Type B pancreatic cell (in vitro differentiated cells): ENCODE measurements at regions not wholly inside any gene's neighbourhood (a gene's known extent, or its start where the extent isn't known, plus 50 kb on each side); places are given as distances from the start of the nearest gene placed in this dataset.

ENCODE experiments used
- DNase-seq: peaks from one replicate; pipeline ENCODE4 v3.0.0; 2021; ENCODE audit warnings: mixed read lengths; ENCODE audit not compliant: unreplicated experiment; ENCODE audit errors: extremely low spot score
- H3K27ac Mint-ChIP-seq: 2 replicates; pipeline ENCODE4 v1.8.0; 2021; ENCODE audit warnings: mild to moderate bottlenecking, mixed read lengths
- H3K27me3 Mint-ChIP-seq: 2 replicates; pipeline ENCODE4 v1.8.0; 2021; ENCODE audit warnings: mixed read lengths
- H3K36me3 Mint-ChIP-seq: 2 replicates; pipeline ENCODE4 v1.8.0; 2021; ENCODE audit warnings: mixed read lengths
- H3K4me1 Mint-ChIP-seq: one replicate; pipeline ENCODE4 v1.8.0; 2021; ENCODE audit warnings: mixed read lengths; ENCODE audit not compliant: unreplicated experiment
- H3K4me3 Mint-ChIP-seq: 2 replicates; pipeline ENCODE4 v1.8.0; 2021; ENCODE audit warnings: mild to moderate bottlenecking, mixed read lengths
- H3K9me3 Mint-ChIP-seq: 2 replicates; pipeline ENCODE4 v1.8.0; 2021; ENCODE audit warnings: mixed read lengths
- TF ChIP-seq, protein P1 (sequence below): fragments of 200-600 bp; sonication (generic); conservative IDR thresholded peaks from 2 replicates; pipeline ENCODE4 v1.5.0; 2021; ENCODE audit warnings: antibody characterized with exemption, mild to moderate bottlenecking

DNA sequence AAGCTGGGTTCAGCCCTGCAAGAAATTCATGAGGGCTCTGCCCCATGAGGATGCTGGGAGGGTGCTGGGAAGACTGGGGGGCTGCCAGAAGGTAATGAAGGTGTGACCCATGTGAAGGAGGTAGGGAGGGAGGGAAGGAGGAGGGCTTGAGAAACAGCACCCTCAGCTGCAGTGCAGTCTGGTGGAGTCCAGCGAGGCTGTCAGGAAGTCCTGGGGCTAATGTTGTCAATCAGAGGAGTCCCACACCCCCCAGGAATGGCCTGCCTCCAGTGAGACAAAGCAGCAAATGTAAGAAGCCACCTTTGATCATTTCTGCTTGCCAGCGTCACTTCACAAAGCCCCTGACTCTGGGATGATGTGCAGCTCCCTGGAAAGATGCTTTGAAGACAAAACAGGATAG is 248.4 kb downstream of the SH3BP4 start:
- no peak overlapping the region for H3K27ac Mint-ChIP-seq
- no peaks in the 10 kb centered on the region for H3K9me3 Mint-ChIP-seq
- H3K4me3 Mint-ChIP-seq, result no peak overlapping the region
- TF ChIP-seq, protein P1, sequence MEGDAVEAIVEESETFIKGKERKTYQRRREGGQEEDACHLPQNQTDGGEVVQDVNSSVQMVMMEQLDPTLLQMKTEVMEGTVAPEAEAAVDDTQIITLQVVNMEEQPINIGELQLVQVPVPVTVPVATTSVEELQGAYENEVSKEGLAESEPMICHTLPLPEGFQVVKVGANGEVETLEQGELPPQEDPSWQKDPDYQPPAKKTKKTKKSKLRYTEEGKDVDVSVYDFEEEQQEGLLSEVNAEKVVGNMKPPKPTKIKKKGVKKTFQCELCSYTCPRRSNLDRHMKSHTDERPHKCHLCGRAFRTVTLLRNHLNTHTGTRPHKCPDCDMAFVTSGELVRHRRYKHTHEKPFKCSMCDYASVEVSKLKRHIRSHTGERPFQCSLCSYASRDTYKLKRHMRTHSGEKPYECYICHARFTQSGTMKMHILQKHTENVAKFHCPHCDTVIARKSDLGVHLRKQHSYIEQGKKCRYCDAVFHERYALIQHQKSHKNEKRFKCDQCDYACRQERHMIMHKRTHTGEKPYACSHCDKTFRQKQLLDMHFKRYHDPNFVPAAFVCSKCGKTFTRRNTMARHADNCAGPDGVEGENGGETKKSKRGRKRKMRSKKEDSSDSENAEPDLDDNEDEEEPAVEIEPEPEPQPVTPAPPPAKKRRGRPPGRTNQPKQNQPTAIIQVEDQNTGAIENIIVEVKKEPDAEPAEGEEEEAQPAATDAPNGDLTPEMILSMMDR, result no peak
- DNase-seq, result no peak
- peaks cover 11% of the 10 kb centered on the region for H3K4me1 Mint-ChIP-seq
- no peaks in the 10 kb centered on the region for H3K36me3 Mint-ChIP-seq
- peaks cover 5% of the 10 kb centered on the region for H3K27me3 Mint-ChIP-seq

DNA sequence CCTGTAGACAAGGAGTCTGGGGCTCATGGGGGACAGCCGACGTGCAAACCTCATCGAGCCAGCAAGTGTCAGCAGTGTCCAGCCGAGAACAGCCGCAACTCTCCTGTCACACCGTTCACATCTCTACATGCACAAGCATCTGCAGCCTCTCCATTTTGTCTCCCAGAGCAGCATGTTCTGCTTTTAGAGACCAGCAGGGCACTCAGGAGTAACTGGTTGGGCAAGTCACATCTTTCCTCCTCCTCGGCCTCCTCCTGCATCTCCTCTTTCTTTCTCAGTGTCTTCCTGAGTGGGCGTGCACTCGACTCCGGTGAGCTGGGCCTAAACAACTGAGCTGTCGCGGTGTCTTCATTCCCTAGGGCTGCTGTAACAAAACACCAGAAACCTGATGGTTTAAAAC is 249.9 kb downstream of the SH3BP4 start:
- Mint-ChIP-seq H3K36me3 (no peaks in the 10 kb centered on the region), H3K9me3 (no peaks in the 10 kb centered on the region), H3K4me1 (peaks cover 11% of the 10 kb centered on the region), H3K4me3 (no peak overlapping the region), H3K27ac (peak overlapping the region; percentile 53), H3K27me3 (peaks cover 8% of the 10 kb centered on the region)
- TF ChIP-seq, protein P1, result no peak
- DNase-seq, result no peak

DNA sequence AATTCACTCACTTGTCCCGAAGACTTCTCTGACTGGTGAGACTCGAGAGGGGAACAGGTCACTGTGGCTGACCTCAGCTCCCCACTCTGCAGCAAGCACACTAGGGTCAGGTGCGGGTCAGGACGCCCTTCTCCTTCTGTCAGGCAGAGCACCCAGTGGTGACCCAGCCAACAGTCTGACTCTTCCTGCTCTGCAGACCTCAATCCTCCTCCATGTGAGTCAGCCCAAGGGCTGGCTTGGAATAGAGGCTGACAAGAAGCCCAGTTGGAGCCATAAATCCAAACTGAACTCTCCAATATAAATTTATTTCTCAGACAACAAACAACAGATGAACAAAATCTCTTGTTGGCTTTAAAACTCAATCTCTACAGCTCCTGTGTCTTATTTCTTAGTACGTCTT is 253.1 kb downstream of the SH3BP4 start:
- peaks cover 7% of the 10 kb centered on the region for H3K4me1 Mint-ChIP-seq
- H3K4me3 Mint-ChIP-seq, result no peak overlapping the region
- TF ChIP-seq, protein P1, result no peak
- H3K27ac Mint-ChIP-seq, result no peak overlapping the region
- no peaks in the 10 kb centered on the region for H3K36me3 Mint-ChIP-seq
- H3K9me3 Mint-ChIP-seq, result no peaks in the 10 kb centered on the region
- H3K27me3 Mint-ChIP-seq, result peaks cover 13% of the 10 kb centered on the region
- DNase-seq, result no peak

DNA sequence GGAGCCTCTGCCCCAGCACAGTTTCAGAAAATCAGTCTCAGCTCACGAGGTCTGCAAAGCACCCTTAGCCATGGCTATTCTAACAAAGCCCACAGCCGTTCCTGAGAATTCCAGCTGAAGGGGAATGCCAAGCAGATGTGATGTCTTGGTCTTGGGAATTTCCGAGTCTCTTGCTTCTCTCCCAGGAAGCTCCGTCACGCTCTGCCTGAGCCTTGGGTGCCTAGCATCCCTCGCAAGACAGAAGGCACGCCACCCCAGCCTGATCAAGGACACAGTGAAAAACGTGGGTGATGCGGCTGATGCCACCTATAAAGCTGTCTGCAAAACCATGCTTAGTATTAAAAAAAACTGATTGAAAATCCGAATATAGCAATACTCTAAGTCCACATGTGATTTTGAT is 254.6 kb downstream of the SH3BP4 start:
- Mint-ChIP-seq H3K36me3 (no peaks in the 10 kb centered on the region), H3K9me3 (no peaks in the 10 kb centered on the region), H3K27ac (no peak overlapping the region), H3K4me1 (peaks cover 6% of the 10 kb centered on the region), H3K4me3 (no peak overlapping the region), H3K27me3 (peaks cover 14% of the 10 kb centered on the region)
- TF ChIP-seq, protein P1, result no peak
- no peak for DNase-seq

DNA sequence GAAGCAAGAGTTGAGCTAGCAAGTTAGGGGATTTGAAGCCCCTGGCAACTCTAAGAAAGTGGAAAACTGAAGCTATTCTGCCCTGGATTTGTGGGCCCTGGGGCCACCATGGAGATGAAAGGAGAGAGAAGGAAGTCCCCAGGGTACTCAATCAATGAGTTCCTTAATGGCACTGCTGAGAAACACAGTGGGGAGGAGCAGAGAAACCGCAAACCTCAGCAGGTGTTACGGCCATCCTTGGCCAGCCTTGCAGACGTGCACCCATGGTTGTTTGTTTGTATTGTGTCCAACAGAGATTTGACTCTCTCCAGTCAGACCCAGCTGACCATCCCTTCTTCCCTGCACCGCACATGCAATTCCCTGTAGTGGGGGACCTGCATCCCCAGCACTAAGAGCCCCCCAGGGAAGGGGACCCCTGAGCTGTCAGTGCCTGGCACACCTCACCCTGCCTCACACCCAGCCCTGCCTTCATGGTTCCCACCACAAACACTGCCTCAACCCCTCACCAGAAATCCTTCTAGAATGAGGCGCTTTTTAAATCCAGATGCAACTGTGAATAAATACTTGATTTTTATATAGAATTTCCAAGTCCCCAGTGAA is 255.3 kb downstream of the SH3BP4 start:
- Mint-ChIP-seq H3K36me3 (no peaks in the 10 kb centered on the region), H3K27ac (no peak overlapping the region)

More for the DNA sequence above, 255.3 kb downstream of the SH3BP4 start:
- TF ChIP-seq, protein P1, result no peak
- H3K27me3 Mint-ChIP-seq, result peaks cover 14% of the 10 kb centered on the region
- H3K4me3 Mint-ChIP-seq, result no peak overlapping the region
- H3K4me1 Mint-ChIP-seq, result no peaks in the 10 kb centered on the region
- DNase-seq, result no peak
- no peaks in the 10 kb centered on the region for H3K9me3 Mint-ChIP-seq
